ENCODE measurements at regions not wholly inside any gene's neighbourhood (a gene's known extent, or its start where the extent isn't known, plus 50 kb on each side); places are given as distances from the start of the nearest gene placed in this dataset.

- Histone ChIP-seq H4K8ac (ENCODE audit: low read depth in 2 of 2, low read length in 2 of 2) (no peak overlapping the region), H3K4me1 (ENCODE audit: control insufficient read depth, insufficient read depth, low read length) (no peaks in the 10 kb centered on the region), H2BK15ac (ENCODE audit: low read depth, low read length) (no peak overlapping the region), H2BK5ac (ENCODE audit: low read depth, low read length, poor library complexity, severe bottlenecking) (no peak overlapping the region), H3K23ac (ENCODE audit: low read depth, low read length) (no peak overlapping the region), H4K5ac (ENCODE audit: low read depth, low read length) (no peak overlapping the region), H3K9ac (ENCODE audit: low read depth, low read length) (no peak overlapping the region), H3K27ac (ENCODE audit: insufficient read depth, low read length) (no peak overlapping the region), H3K4me2 (ENCODE audit: low read depth, low read length) (no peak overlapping the region), H3K9me1 (ENCODE audit: insufficient read depth, low read length) (no peaks in the 10 kb centered on the region), H3K18ac (ENCODE audit: low read depth, low read length) (no peak overlapping the region), H3K14ac (replicated peaks; ENCODE audit: low read depth, low read length) (no peak overlapping the region), H3K9me3 (ENCODE audit: control insufficient read depth, insufficient read depth, low read length) (no peaks in the 10 kb centered on the region), H3K36me3 (ENCODE audit: control insufficient read depth, insufficient read depth, low read length) (no peaks in the 10 kb centered on the region), H3K56ac (ENCODE audit: extremely low read depth, insufficient read depth, low read length) (no peak overlapping the region), H2AK5ac (ENCODE audit: low read depth, low read length) (no peak overlapping the region), H3K4me3 (ENCODE audit: insufficient read depth, low read depth, low read length) (no peak overlapping the region), H2BK20ac (ENCODE audit: low read depth, low read length) (no peak overlapping the region), H4K20me1 (ENCODE audit: insufficient read depth, low read length) (no peaks in the 10 kb centered on the region), H3K27me3 (ENCODE audit: control insufficient read depth, insufficient read depth, low read length) (no peaks in the 10 kb centered on the region), H2BK120ac (ENCODE audit: low read depth, low read length) (no peak overlapping the region), H4K91ac (ENCODE audit: insufficient read depth, low read depth, low read length) (no peak overlapping the region), H3K4ac (ENCODE audit: low read depth, low read length) (no peak overlapping the region), H2AFZ (replicated peaks; ENCODE audit: low read length, poor library complexity) (no peak overlapping the region), H3K79me1 (ENCODE audit: low read depth in 1 of 2, low read length in 2 of 2) (no peaks in the 10 kb centered on the region), H2AK9ac (replicated peaks; ENCODE audit: low read depth, low read length, poor library complexity) (no peak overlapping the region)
- WGBS, 2 experiments (ENCODE audit: extremely low coverage in 2 of 2, insufficient read length in 1 of 2) = no CpG with 5 or more reads among the region's 3 CpGs
- intact Hi-C loops (cut with micrococcal nuclease) = no loop called here
- POLR2A ChIA-PET (ENCODE audit: unreplicated experiment) = no interaction called here
- no peak for ATAC-seq (ENCODE audit: low read depth)
- BruUV-seq (replicated peaks) = no TSS peak
- in situ Hi-C loops (cut with MboI; ENCODE audit: low sequenced_read_pairs) = no loop called here
- DNase-seq = no peak
- TF ChIP-seq POLR2A (IDR thresholded peaks at IDR 0.05; ENCODE audit: low read depth, low read length) (no peak), MXI1 (IDR thresholded peaks at IDR 0.05; ENCODE audit: borderline replicate concordance, low read depth, low read length) (no peak)
- CTCF ChIA-PET = no interaction called here
- dilution Hi-C loops (cut with HindIII; ENCODE audit: low sequenced_read_pairs, unreplicated experiment) = no loop called here
Measured at GRCh38 chr7:15848362-15848761, 161.9 kb upstream of the MEOX2 start.
